C4-2B (cell line): ENCODE measurements at regions not wholly inside any gene's neighbourhood (a gene's known extent, or its start where the extent isn't known, plus 50 kb on each side); places are given as distances from the start of the nearest gene placed in this dataset.

Source experiments
- CTCF ChIP-seq: fragments of 450-650 bp; conservative IDR thresholded peaks from 2 replicates; pipeline ENCODE4 v1.5.1; 2017; ENCODE audit warnings: mild to moderate bottlenecking
- ZFX ChIP-seq: fragments of 450-650 bp; IDR thresholded peaks from 2 replicates; pipeline ENCODE4 v1.6.1; 2017

GRCh38 chr2:83331810-83332209 is 1127.3 kb downstream of the SUCLG1 start:
- TF ChIP-seq CTCF: no peak
- no peak for TF ChIP-seq ZFX
